Left lung (tissue), 4 donors: ENCODE measurements at regions not wholly inside any gene's neighbourhood (a gene's known extent, or its start where the extent isn't known, plus 50 kb on each side); places are given as distances from the start of the nearest gene placed in this dataset.

Experiments used
- ATAC-seq: fragments of 200-7000 bp; cut with Tn5 transposase; one replicate; pipeline ENCODE4 v1.9.1; 2020; ENCODE audit warnings: moderate library complexity
- DNase-seq, 4 donors: peaks; one replicate each; pipeline ENCODE4 v3.0.0-alpha.2; 2013 to 2020
- H3K27ac ChIP-seq, 2 donors: fragments of 200-600 bp; sonication (generic) in 1 of 2; one replicate each; pipeline versions ENCODE4 v1.5.0 to v1.8.0; 2020 to 2021
- H3K27me3 ChIP-seq, 2 donors: fragments of 200-600 bp; sonication (generic) in 1 of 2; one replicate each; pipeline versions ENCODE4 v1.5.0 to v1.8.0; 2020 to 2021
- H3K36me3 ChIP-seq, 2 donors: fragments of 200-600 bp; sonication (generic) in 1 of 2; one replicate each; pipeline versions ENCODE4 v1.5.0 to v1.8.0; 2020 to 2021
- H3K4me1 ChIP-seq, 2 donors: fragments of 200-600 bp; one replicate each; pipeline ENCODE4 v1.8.0; 2021
- H3K4me3 ChIP-seq, 2 donors: fragments of 200-600 bp; sonication (generic) in 1 of 2; one replicate each; pipeline versions ENCODE4 v1.5.0 to v1.8.0; 2020 to 2021; ENCODE audit warnings: mild to moderate bottlenecking in 1 of 2
- H3K9me3 ChIP-seq, 2 donors: fragments of 200-600 bp; sonication (generic) in 1 of 2; one replicate each; pipeline versions ENCODE4 v1.5.0 to v1.8.0; 2020 to 2021
- CTCF ChIP-seq, 2 donors: fragments of 200-600 bp; sonication (generic) in 1 of 2; IDR thresholded peaks; one replicate each; pipeline versions ENCODE4 v1.5.0 to v1.8.0; 2021; ENCODE audit warnings: antibody characterized with exemption in 2 of 2
- intact Hi-C, 2 donors: fragments of 100-400 bp; cut with DNase I; formaldehyde crosslinking; loops; one replicate each; pipeline versions ENCODE4 v1.11.2 to v1.14.2; 2022
- donor health status: DM: no; HTN: yes; CAD: no.
- donor health status: DM: no; HTN: no; CAD: no.

- no peak overlapping the region for H3K27ac ChIP-seq
- H3K4me1 ChIP-seq: no peaks in the 10 kb centered on the region
- H3K4me3 ChIP-seq: no peak overlapping the region
- intact Hi-C loops: no loop called here
- H3K36me3 ChIP-seq: no peaks in the 10 kb centered on the region
- no peak for TF ChIP-seq CTCF (IDR thresholded peaks at IDR 0.05)
- no peak for ATAC-seq
- no peaks in the 10 kb centered on the region for H3K9me3 ChIP-seq
- H3K27me3 ChIP-seq: no peaks in the 10 kb centered on the region
- no peak for DNase-seq
Measured at GRCh38 chr5:118556792-118557191, 431.6 kb downstream of the DTWD2 start.

DNA sequence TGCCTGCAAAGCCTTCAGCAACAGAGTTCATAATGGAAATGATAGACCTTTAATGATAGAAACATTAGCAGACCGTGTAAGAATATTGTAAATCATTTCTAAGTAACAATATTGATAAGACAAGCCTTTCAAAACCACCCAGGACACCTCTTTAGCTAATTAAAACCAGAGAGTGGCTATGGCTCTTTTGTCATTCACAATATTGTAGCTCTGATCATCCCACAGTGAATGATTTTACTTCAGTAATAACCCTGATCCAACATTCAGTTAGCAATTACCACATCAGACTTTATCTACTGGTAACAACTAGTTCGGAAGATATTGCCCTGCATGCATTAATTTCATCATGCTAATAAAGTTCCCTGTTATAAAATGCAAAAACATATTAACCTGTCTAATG, 432.6 kb downstream of the DTWD2 start:
- Histone ChIP-seq H3K4me1 (no peaks in the 10 kb centered on the region), H3K36me3 (no peaks in the 10 kb centered on the region), H3K4me3 (no peak overlapping the region), H3K9me3 (no peaks in the 10 kb centered on the region), H3K27me3 (no peaks in the 10 kb centered on the region), H3K27ac (no peak overlapping the region)
- no peak for TF ChIP-seq CTCF (IDR thresholded peaks at IDR 0.05)
- DNase-seq (no peak), ATAC-seq (no peak)
- intact Hi-C loops: no loop called here

DNA sequence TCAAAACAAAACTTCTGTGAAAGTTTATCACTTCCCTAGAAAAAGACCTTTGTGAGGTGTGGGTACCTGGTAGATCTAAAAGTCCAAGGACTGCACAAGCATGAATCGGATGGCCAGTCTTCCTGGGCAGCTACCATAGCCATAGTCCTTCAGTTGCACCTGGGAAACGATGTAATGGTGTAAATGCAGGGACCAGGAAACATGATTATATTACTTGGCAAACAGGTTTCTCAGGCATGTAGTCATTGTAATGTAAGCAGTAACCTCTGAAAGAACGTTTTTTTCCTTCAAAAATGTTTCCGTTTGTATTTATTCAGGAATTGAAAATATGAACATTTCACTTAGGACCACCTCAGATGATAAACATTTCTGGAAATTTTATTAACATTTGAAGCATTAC, 433.4 kb downstream of the DTWD2 start:
- H3K36me3 ChIP-seq: no peaks in the 10 kb centered on the region
- H3K4me1 ChIP-seq: no peaks in the 10 kb centered on the region
- intact Hi-C loops: no loop called here
- TF ChIP-seq CTCF (IDR thresholded peaks at IDR 0.05): no peak
- ATAC-seq (no peak), DNase-seq (peak in 1 of 4 donors; percentile 39)
- no peaks in the 10 kb centered on the region for H3K27me3 ChIP-seq
- no peaks in the 10 kb centered on the region for H3K9me3 ChIP-seq
- H3K4me3 ChIP-seq: no peak overlapping the region
- H3K27ac ChIP-seq: no peak overlapping the region

DNA sequence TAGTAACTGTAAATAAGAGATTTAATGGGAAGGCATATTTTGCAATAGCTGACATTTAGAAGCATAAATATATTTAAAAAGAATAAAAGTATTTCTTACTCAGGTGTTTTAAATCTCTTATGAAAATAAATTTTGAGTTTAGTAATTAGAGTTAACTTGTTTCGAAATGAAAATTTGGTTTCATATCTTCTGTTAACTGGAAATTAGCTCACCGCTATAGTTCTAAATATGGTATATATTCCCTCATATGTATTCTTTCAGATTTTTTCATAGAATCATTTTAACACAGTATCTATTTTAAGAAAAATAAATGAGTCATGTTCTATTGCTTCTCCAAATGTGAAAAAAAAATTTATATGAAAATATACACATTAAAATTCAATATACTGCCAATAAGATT, 434.1 kb downstream of the DTWD2 start:
- DNase-seq (no peak), ATAC-seq (no peak)
- TF ChIP-seq CTCF (IDR thresholded peaks at IDR 0.05): no peak
- no peaks in the 10 kb centered on the region for H3K27me3 ChIP-seq
- no peak overlapping the region for H3K4me3 ChIP-seq
- H3K4me1 ChIP-seq: no peaks in the 10 kb centered on the region
- no peak overlapping the region for H3K27ac ChIP-seq
- intact Hi-C loops: no loop called here
- no peaks in the 10 kb centered on the region for H3K36me3 ChIP-seq
- no peaks in the 10 kb centered on the region for H3K9me3 ChIP-seq

- H3K4me3 ChIP-seq: no peak overlapping the region
- TF ChIP-seq CTCF (IDR thresholded peaks at IDR 0.05): no peak
Measured at GRCh38 chr5:118553662-118554061, 434.7 kb downstream of the DTWD2 start.

More at GRCh38 chr5:118553662-118554061, 434.7 kb downstream of the DTWD2 start:
- no peaks in the 10 kb centered on the region for H3K9me3 ChIP-seq
- DNase-seq (peak in 1 of 4 donors; percentile 56), ATAC-seq (peak; percentile 68)
- no peaks in the 10 kb centered on the region for H3K4me1 ChIP-seq
- no peak overlapping the region for H3K27ac ChIP-seq
- no peaks in the 10 kb centered on the region for H3K27me3 ChIP-seq
- intact Hi-C loops: no loop called here
- H3K36me3 ChIP-seq: no peaks in the 10 kb centered on the region
